Stimulated activated CD4-positive, alpha-beta T cell treated with anti-CD3 and anti-CD28 coated beads, Interleukin-2, amount 100 ng/mL, for 4 hours (primary cell): ENCODE measurements at regions not wholly inside any gene's neighbourhood (a gene's known extent, or its start where the extent isn't known, plus 50 kb on each side); places are given as distances from the start of the nearest gene placed in this dataset.
A peak's percentile ranks its signal among the peaks of the same experiment; 100 is the strongest.

ENCODE experiments used
- DNase-seq: peaks from one replicate; pipeline ENCODE4 v3.0.0-alpha.2; 2020; ENCODE audit warnings: low read depth

DNA sequence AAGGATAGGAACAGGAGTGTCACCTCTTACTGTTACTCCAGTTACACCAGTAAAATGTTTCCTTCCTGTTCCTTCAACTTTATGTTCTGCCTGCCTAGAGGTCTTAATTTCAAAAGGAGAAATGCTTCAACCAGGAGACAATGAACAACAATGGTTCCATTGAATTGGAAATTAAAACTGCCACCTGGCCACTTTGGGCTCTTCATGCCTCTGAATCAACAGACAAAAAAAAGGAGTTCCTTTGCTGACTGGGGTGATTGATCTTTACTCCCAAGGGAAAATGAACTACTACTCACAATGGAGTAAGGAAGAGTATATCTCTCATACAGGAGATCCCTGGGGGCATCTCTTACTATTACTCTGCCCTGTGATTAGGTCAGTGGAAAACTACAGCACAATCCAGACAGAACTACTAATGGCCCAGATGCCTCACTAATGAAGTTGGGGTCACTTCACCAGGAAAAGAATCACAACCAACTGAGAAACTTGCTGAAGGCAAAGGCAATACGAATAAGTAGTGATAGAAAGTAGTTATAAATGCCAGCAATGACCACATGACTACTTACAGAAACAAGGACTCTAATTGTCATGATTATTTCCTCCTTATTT, 76.6 kb upstream of the PRDX6 start:
- no peak for DNase-seq

DNA sequence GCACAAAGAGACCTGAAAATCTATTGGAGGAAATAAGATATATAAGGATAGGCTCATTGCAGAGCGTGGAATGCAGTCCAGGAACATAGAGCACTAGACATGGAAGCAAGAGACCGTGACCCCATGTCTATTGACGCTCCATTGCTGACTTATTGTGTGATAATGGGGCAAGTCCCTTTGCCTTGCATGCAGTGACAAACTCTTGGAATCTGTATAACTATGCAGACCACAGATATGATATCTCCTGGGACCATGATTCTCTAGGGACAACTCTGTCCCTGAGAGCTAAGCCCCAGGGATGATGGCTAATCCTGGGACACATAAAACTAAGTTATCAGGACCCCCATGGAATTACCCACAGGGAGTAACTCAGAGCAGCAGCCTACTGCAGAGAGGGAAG, 73.1 kb upstream of the PRDX6 start:
- no peak for DNase-seq

DNA sequence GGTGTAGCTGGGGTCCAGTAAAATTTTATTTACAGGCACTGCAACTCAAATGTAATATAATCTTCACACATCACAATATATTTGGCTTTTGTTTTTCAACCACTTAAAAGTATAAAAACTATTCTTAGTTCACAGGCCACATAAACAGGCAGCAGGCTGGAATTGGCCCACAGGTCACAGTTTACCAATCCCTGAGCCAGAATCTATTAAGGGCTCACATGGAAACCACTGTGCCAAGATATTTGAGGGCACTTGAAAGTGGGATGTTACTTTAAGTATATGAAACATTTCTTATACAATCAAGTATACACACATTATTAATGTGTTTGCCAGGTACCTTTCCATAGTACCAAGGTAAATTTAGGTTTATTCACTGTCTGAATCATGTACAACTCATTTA, 71.9 kb upstream of the PRDX6 start:
- no peak for DNase-seq

DNA sequence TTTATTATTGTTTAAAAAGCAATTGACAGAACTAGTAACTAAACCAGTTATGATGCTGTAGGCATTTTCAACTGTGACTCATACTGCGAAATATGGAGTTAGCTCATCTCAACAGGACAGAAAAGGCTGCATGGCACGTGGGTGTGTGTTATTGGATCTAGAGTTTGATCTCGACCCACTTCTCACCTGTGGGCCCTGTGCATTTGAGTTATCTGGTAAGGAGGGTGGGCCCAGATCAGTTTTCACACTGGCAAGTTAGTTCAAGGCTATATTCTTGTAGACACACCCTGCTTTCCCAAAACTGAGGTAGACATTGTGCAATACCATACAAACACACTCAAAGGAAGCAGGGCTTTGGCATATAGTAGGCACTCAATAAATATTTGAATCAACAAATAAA, 71.3 kb upstream of the PRDX6 start:
- DNase-seq = no peak

DNA sequence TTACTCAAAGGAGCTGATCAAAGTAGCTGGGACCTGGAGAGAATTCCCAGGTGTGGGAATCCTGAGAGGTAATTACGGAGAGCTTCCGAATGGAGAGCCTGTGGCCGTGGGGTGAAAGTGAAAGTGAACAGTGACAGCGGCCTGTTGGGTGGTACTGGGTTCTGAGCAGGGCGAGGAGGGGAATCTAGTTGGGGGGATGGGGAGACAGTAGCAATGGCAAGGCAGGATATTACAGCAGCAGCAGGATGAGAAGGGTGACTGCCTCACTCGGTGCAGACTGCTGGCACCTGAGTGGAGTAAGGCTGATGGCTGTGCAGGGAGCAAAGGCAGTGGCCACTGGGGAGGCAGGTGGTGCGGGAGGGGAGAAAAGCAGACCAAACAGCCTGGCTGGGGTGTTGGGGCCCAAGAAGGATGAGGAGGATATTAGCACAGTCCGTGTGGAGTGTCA, 70.3 kb upstream of the PRDX6 start:
- DNase-seq = no peak

DNA sequence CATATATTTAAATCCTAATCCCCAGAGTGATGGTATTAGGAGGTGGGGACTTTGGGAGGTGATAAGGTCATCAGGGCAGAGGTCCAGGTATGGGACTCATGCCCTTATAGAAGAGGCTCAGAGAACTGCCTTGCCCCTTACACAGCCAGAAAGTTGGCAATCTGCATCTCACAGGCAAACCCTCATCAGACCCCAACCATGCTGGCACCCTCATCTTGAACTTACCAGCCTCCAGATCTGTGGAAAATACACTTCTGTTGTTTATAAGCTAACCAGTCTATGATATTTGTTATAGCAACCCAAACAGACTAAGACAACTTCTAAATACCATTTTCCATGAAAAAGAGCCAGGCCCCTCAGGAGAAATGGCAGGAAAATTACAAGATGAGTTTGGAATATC, 69.3 kb upstream of the PRDX6 start:
- DNase-seq = no peak

DNA sequence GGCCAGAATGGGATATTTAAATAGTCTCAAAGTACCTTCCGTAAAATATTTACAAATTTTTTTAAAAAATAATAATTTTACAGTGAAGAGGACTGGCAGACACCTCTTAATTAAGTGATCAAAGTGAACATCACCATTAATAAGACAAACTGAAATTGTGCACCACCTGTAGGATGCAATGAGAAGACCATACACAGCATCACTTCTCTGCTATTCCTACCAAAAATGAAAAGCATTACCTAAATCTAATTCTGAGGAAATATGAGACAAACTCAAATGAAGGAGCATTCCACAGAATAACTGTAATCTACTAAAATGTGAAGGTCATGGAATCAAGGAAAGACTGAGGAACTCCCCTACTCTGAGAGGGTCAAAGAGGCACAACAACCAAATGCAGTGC, 68.2 kb upstream of the PRDX6 start:
- no peak for DNase-seq

DNA sequence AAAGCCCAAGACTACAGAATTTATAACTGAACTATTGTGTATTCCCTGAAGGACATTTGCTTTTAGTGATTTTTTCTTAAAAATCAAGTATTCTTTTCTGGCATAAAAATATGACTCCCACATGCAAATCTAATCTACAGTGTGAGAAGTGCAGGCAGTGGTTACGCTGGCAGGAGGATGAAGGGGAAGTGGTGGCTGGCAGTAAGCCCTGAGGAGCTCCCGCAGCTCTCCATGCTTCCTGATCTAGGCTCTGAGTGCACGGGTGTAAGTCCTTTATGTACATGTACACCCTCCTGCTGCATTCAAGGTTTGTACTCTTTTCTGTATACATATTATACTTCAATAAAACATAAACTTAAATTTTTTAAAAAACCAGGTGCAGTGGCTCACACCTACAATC, 67.5 kb upstream of the PRDX6 start:
- no peak for DNase-seq

DNA sequence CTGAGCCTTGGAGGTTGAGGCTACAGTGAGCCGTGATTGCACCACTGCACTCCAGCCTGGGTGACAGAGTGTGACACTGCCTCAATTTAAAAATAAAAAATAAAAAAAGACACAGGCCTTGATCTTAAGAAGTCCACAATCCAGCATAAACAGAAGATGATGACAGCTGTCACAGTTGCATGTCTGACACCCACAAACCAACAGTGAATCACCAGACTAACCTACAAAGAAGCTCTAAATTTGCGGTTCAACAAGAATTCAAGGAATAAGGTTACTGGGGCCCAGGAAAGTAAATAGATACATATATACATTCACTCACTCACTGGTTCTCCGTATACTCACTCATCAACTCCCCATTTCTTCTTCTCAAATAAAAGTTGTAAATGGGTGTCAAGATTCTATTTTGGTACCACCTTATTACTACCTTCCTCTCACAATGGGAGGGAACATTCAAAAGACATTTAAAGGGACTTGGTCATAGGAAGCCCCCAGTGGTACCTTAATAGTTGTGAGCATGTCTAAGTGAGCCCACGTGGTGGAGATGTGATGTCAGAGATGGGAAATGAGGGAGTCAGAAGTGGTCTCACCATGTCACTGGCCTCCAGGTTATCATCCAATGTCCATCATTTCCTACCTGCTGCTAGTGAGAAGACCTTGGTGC, 66.9 kb upstream of the PRDX6 start:
- DNase-seq = no peak

DNA sequence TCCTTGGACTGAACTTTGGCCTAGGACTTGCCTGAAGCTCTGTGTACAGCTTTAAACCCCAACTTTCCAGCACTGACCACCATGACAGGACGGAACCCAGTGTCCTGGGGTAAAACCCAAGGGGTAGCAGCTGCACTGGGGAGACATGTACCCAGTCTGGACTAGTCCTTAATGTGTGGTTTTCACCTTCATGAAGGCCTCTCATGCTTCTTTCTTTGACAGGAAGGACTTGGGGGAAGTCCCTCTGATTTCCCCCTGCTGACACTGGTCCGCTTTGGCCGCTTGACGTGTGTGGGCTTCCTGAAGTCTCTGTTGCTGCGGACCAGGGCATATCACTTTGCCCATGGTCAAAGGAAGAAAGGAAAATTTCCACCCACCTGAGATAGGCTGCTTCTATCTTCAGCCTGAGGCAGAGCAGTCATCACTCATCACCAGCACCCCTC, 66.3 kb upstream of the PRDX6 start:
- DNase-seq = no peak

DNA sequence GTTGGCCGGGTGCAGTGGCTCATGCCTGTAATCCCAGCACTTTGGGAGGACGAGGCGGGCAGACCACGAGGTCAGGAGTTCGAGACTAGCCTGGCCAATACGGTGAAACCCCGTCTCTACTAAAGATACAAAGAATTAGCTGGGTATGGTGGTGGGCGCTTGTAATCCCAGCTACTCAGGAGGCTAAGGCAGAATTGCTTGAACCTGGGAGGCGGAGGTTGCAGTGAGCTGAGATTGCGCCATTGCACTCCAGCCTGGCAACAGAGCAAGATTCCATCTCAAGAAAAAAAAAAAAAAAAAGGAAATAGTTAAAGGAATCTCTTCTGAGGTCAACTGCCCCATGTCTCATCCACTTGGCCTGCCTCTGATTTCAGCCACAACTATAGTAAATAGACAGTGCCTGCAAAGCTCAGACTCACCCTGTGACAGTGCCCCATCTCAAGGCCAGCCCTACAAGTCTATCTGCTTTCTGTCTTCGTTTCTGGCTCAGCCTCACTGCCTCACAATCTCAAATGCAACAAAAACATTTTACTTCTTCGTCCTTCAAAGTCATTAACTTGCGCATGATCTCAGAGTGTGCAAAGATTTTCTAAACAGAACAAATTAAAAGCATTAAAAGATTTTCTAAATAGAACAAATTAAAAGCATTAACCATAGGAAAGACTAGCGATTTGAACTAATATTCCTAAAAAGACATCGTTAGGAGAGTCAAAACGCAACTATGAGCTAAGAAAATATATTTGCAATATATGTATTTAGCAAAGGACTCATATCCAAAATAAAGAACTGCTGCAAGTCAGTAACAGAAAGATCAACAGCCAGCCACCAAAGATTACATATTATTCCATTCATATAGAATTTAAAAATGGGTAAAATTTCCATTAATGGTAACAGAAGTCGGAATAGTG, 65.0 kb upstream of the PRDX6 start:
- no peak for DNase-seq

DNA sequence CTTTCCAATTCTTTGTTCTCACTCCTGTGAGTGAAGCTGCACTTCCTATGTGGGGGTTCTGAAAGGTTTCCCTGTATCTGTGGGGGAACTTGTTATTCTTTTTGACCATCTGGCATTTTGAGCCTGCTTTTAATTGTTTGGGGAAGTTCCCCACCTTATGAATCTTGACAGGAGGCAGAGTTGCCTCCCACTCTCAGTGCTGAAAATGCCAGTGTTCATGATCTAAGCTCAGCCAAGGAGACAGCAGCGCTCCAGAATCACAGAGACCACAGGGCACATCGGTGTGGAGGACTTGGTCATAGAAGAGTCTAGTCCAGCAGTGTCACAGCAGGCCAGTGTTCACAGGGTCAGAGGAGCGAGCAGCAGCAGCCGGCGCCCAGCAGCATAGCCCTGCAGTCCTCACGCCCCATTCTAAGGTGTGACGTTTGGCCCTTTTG, 63.8 kb upstream of the PRDX6 start:
- DNase-seq = no peak

DNA sequence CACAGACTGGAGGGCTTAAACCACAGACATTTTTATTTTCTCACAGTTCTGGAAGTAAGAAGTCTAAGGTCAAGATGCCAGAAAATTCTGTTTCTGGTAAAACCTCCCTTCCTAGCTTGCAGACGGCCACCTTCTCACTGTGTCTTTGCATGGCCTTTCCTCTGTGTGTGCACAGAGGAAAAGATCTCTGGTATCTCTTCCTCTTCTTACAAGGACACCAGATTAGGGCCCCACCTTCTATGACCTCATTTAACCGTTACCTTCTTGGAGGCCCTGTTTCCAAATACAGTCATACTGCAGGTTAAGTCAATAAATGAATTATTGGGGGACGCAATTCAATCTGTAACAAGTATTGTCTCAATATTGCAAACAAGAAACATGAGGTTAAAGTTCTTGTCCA, 63.0 kb upstream of the PRDX6 start:
- DNase-seq = no peak

DNA sequence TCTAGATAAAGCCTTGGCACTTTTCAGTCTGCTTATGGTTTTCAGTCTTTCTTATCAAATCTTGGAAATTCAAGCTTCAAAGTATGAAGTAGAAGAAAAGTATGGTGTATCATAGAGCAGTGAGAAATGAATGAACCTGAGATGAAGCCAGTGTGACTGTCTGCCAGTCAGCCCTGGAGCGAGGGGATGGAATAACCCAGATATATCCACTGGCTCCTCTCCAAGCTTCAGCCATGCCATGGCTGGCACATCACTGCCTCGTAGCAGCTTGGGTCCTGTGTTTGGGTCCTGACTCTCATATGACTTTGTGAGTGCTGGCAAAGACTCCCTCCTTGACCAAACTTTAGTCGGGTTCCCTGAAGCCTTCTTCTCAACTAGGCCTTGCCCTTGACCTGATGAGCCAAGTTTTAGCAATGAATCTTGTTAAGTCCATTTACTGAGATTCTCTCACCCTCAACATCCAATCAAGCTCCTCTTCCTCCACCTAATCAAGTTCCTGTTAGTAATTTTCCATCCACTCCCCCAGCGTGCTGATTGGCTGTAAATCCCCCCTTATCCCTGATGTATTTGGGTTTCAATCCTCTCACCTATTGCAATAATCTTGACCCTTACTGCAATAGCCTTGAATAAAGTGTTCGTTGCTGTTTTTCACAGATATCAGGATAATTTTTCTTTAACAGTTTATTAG, 62.5 kb upstream of the PRDX6 start:
- no peak for DNase-seq

DNA sequence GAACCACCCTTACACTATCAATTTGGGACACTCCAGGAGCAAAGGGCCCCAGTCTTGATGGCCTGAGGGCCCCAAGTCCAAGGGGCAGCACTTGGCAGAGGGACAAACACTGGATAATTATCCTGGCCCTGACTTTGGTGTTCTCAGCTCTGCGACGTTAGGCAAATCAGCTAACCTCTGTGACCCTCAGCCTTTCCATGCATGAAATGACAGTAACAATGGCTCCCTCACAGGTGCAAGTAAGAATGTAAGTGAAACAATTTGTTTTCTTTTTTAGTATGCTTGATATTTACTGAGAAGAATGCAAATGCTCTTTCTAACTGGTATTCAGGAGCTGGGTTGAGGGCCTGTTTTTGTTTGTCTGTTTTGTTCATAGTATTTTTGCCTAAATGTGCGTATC, 61.6 kb upstream of the PRDX6 start:
- DNase-seq = no peak

DNA sequence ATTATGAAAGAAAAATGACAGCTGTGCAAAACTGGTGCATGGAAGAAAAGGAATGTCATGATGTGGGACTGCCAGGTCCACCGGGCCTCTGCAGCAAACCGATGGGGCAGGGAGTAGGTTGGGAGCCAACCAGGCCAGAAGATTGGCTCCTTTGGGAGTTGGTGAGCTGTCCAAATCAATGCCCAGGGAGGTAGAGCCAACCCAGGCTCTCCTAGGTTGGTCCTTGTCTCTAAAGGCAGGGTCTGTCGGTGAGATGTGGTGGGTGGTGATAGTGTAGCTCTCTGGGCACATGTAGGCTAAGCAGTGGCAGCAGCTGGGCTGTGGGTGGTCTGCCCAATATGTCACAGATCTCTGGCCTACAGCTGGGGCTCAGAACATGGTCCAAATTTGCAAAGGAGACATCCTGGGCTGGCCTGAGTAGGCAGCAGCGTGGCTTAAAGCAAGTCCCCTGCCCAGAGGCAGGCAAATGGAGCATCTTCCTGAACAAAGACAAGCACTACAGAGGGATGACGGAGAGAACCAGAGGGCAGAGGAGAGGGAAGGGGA, 61.2 kb upstream of the PRDX6 start:
- no peak for DNase-seq

DNA sequence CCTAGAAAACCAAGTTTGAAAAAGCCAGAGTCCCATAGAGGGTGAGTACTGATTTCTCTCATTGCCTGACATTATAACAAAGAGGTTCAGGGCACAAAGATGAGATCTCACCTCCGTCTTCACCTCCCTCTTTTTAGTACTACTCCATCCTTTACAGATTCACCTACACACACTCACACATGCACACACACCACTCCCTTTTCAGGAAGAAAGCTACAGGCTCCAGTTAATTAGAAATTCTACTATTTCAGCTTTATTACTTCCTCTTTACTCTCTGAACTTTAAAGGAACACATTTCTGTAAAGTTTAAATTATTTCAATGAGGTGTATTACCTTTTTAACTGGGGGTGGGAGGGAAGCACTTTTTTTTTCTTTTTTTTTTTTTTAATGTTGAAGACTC, 59.6 kb upstream of the PRDX6 start:
- DNase-seq = no peak

DNA sequence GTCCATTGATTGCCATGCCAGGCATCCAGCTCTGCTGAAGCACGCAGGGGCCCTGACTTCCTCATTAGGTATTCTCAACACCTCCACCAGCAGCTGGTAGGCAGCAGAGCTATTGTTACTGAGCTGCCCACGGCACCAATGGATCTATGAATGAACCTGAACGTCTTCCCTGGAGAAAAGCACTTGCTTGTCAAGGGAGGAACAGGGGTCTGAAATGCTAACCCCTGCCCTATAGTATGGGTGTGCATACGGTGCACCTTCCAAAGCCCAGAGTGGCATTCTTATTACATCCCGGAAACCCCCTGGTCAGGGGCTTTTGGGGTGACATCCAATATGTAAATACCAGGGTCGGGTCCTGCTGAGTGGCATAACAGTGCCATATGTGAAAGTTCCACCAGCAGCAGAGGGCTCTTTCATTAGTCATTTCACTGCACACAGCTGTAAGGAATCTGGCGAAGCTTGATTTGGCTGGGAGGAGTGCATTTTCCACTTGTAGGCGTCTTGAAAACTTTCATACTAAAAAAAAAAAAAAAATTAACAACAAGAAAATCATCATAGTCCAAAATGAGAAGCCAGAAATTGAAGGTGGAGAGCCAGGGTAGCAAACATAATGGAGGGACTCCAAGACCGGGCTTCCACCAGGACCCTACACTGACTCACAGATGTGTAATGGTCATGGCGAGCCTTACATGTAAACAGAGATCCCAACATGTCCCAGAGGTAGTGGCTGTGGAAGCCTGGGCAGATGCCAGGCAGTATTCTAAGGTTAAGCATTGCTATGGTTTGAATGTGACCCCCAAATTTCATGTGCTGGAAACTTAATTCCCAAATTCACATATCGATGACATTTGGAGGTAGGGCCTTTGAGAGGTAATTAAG, 58.8 kb upstream of the PRDX6 start:
- DNase-seq = no peak

DNA sequence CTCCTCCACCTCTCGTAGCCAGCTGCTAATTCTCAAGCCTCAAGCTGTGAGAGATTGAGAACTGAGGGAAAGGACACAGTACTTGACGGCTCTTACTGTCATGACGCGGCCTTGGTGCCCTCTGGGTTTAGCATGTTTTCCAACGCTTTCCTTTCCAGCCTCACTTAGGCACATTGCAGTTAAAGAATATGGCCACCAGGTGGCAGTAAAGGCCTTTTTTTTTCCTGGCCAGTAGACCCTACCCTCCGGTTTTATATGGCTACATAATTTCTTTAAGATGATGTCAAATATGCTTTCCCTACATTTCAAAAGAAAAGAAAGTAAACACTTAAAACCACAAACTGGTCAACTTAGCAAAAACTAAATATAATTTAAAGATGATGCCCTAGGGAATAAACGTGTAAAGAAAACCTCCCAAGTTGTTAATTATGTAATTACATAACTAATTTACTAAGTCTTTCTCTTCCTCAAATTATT, 56.8 kb upstream of the PRDX6 start:
- peak; percentile 50 for DNase-seq

DNA sequence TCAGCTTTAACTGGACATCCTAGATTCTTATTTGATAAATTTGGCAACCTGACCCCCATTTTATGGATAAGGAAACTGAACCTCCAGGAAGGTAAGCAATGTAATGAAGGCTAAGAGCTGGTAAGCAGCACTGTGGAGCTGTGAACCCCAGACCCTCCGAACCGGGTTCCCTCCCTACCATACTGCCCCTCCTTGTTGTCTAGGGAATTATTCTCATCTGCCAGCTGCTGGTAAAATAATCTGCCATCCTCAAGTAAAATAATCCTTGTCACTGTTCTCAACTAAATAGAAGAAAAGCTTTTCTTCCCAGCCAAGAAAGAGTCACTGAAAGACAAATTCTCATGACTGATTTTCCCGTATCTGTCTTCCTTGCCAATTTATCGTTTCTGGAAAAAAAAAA, 55.8 kb upstream of the PRDX6 start:
- DNase-seq = no peak

DNA sequence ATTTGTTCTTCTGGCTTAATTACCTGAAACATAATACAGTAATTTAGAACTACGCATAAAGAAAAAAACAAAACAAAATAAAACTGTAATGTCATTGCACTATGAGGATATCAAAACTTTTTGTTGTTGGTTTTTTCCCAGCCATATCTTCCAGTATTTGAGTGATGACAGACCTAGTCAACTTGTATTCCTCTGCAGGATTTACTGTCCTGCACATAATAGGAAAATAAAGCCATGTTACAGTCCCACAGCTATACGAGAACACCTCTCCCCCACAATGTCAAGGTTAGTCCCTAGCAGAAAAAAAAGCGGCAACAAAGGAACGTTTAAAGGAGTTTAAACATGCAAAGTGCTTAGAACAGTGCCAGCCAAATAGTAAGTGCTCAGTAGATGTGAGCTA, 55.3 kb upstream of the PRDX6 start:
- no peak for DNase-seq
